ENCODE measurements at regions not wholly inside any gene's neighbourhood (a gene's known extent, or its start where the extent isn't known, plus 50 kb on each side); places are given as distances from the start of the nearest gene placed in this dataset.

DNA sequence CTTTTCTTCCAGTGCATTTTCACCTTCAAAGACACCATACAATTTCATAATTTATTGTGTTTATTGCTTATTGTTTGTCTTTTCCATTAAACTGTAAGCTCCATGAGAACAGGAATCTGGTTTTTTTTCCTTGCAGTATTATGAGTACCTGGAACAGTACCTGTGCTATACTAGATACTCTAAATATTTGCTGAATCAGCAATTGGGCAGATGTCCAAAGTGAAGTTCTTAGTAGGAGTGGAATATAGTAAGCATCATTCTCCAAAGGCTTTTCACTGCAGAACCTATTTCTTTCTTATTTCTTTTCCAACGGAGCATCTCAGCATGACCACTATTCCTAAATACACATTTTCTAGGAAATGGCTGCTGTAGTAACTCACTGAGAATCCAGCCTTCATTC is 269.0 kb upstream of the CCL2 start:
- TF ChIP-seq, protein P1, sequence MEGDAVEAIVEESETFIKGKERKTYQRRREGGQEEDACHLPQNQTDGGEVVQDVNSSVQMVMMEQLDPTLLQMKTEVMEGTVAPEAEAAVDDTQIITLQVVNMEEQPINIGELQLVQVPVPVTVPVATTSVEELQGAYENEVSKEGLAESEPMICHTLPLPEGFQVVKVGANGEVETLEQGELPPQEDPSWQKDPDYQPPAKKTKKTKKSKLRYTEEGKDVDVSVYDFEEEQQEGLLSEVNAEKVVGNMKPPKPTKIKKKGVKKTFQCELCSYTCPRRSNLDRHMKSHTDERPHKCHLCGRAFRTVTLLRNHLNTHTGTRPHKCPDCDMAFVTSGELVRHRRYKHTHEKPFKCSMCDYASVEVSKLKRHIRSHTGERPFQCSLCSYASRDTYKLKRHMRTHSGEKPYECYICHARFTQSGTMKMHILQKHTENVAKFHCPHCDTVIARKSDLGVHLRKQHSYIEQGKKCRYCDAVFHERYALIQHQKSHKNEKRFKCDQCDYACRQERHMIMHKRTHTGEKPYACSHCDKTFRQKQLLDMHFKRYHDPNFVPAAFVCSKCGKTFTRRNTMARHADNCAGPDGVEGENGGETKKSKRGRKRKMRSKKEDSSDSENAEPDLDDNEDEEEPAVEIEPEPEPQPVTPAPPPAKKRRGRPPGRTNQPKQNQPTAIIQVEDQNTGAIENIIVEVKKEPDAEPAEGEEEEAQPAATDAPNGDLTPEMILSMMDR (IDR thresholded peaks at IDR 0.05; ENCODE audit: low read length), result no peak
- no peak for TF ChIP-seq EZH2 (IDR thresholded peaks at IDR 0.05; ENCODE audit: borderline replicate concordance, low read length)
